NCI-H69 (cell line): ENCODE measurements at regions not wholly inside any gene's neighbourhood (a gene's known extent, or its start where the extent isn't known, plus 50 kb on each side); places are given as distances from the start of the nearest gene placed in this dataset.
A peak's percentile ranks its signal among the peaks of the same experiment; 100 is the strongest.
"Not testable (repeated sequence)": the region's sequence is repeated elsewhere in the genome, so short reads cannot be mapped to it uniquely, and the experiment has no call there.

ENCODE experiments used
- DNase-seq: peaks from one replicate; lab custom pipeline; 2025; lab: John Stamatoyannopoulos, UW

DNA sequence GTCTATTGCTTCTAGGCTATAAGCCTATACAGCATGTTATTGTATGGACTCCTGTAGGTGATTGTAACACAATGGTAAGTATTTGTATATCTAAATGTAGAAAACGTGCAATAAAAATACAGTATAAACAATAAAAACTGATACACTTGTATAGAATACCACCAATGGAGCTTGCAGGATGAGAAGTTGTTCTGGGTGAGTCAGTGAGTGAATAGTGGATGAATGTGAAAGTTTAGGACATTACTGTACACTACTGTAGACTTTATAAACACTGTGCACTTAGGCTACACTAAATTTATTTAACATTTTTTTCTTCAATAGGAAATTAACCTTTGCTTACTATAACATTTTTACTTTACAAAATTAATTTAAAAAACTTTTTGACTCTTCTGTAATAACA lies 679.2 kb upstream of the ZNF804A start:
- DNase-seq: no peak

DNA sequence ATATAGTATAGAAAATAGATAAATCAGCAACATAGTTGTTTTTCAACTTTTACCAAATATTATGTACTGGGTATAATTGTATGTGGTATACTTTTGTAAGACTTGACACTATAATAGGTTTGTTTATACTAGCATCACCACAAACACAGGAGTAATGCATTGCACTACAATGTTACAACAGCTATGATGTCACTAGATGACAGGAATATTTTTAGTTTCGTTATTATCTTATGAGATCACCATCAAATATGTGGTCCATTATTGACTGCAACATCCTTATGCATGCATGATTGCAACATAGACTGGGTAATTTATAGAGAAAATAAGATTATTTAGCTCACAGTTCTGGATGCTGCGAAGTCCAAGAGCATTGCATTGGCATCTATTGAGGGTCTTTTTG lies 678.4 kb upstream of the ZNF804A start:
- no peak for DNase-seq

DNA sequence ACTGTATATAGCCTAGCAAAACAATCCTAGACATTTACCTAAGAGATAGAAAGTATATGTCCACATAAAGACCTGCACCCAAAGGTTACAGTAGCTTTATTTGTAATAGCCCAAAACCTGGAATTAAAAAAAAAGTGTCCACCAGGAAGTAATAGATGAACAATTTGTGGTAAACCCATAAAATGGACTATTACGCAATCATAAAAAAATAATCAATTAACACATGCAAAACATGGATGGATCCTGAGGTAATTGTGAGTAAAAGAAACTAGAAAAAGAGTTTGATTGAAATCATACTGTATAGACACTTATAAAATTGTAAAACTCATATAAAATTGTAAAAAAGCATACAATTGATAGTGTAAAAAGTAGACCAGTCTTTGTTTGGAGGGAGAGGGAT lies 673.0 kb upstream of the ZNF804A start:
- DNase-seq: no peak

DNA sequence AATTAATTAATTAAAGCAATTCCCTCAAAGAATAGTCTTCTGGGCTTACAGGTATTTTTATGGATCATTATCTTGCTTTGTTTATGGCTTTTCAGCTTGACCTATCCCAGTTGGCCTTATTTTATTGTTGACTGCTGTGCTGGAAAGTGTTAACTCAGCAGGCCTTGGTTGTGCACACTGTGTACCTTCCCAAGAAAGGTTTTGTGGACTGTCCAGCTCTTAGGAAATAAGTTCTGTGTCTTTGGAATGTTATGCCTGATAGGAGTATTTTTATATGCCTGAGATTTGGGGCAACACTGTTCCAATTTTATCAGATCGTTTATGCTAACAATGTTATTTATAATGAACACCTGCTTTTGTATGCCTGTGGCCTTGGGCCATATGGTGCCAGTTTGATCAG lies 671.9 kb upstream of the ZNF804A start:
- no peak for DNase-seq

DNA sequence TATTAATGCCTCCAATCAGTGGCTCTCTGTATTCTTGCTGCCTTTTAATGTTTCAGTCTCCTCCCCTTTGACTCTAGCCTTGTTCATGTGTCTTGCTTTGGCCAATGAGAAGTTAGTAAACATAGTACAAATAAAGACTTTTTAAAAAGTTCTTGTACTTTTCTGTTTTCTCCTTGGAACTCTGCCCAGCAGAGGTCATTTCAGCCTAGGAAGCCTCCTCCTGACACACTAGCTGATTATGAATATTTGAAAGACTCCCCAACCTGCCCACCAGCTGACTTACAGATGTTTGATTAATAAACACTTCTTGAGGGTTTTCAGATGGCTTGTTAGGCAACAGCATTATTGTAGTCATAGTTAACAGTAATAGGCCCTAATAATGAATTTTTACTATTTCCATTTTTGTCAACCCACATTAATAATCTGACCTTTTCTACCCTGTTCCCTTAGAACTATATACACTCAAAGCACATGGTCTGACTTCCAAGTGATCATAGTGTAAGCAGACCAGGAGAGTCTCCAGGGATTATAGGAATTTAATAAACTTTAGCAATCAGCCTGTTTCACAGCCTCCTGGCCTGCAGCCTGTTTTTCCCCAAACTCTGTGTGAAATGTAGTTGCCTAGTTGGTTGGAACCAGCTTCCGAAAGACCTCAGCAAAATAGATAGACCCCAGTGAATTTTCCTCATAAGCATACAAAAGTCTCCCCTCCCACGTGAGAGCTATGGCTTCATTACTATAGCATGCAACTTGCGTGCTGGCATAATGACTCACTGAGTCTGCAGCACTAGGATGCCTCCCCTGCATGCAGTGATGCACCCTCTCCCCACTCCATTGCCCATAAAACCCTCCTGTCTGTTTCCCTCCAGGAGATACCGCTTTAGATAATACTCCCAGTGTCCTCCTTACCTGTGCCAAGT lies 670.7 kb upstream of the ZNF804A start:
- no peak for DNase-seq

DNA sequence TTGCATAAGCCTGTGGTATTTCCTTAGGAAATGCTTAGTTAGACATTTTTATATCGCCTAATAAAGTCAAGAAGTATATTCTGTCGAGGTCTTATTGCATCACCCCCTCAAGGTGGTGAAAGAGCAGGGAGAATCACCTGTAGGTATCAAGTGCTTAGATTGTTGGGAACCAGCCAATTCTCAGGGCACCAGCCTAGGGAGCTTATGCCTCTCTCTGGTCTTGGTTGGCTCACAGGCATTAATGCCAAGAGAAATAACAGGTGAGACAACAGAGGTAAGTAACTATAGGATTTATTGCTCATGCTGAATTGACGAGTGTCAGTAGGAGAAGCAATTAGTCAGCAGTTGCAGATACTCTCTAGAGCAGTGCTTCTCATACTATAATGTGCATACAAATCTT lies 663.3 kb upstream of the ZNF804A start:
- DNase-seq: peak; percentile 7

DNA sequence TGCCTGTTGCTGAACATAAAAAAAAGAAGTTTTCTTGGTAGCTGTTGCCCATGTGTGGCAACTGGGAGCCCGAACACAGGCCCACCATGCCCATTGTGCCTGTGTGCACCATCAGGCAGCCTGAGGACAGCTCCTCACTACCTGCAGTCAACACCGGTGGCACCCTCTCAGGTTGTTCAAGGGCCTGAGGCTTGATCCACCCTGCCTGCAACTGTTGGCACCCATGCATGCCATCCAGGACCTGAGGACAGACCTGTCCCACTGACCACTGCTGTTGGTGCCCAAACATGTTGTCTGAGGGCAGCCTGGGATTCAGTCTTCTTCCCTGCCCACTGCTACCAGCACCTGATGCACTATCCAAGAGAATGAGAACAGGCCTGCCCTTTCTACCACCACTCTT lies 661.1 kb upstream of the ZNF804A start:
- no peak for DNase-seq

DNA sequence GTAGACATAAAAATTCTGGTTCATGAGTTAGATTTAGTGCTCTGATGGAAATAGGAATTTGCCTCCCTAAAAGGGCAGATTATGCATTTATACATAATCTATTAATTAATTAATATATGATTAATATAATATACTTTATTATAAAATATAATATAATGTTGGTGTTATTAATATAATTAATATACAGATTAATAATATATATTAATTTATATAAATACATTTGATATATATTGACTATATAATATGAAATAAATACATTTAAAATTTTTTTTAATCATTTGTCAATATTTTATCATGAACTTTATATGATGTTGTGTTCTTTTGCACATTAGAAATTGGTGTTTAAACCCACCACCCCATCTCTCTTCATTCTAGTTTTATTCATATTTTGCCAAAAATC lies 652.1 kb upstream of the ZNF804A start:
- no peak for DNase-seq

DNA sequence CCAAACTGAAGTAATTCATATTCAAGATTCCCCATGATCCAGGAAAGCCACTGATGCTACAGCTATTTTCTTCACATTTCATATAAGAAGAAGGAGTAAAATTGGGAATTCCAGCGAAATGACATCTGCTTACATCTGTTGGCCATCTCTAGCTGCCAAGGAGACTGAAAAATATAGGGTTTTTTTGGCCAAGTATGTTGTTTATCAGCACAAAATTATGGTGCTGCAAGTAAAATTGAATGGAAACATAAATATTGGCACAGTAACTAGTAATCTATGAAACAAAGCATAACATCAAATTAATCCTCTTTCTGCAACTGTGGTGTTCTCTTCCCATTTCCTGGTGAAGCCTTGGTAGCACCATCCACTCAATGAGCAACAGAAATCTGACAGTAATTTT lies 649.5 kb upstream of the ZNF804A start:
- peak; percentile 57 for DNase-seq

DNA sequence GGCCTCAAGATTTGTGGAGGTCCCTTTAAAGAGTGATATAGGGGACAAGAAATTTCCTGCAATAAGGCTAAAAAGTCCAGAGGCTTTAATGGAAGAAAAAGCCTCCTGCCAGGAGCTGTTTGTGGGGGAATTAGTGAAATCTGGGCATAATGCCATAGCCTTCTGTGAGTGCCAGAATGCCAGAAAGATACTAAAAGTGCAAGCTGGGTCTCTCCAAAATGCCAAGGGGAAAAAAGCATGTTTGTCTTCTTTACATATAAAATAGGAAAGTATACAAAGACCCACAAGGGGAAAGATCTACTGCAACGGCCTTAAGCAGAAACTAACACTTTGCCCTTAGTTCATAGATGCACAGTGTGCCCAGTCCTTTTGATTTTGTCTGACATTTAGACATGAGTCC lies 647.7 kb upstream of the ZNF804A start:
- DNase-seq: peak; percentile 79

DNA sequence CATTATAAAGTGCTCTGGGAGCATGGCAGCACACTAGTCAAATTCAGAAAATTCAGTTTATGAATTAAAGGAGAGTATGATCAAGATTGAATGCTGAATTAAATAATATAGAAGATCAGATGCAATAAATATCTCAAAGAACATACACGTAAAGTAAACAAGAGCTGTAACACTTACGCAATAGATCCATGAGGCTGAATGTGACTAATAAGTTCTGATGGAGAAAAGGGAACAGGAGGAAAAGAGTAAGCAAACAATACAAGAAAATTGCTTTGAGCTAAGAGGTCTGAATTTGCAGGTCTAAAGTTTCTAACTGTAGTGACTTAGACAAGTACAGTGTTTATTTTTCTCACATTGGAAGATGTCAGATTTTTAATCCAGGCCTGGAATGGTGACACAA lies 646.7 kb upstream of the ZNF804A start:
- DNase-seq: no peak

DNA sequence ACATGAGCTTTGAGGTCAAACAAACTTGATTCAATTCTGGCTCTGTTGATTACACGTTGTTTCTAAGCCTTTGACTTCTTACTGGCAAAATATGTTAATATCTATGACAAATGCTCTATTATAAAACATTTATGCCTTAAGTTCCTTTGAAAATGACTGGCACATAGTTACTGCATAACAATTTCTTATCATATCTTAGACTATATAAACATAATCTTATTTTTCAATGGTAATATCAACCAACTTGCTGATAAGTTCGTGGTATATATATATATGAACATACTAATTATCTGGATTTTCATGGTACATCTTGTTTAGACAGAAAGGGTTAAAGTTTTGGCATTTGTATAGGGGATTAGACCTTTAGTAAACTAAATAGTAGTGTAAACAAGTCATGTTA lies 645.6 kb upstream of the ZNF804A start:
- DNase-seq: no peak

DNA sequence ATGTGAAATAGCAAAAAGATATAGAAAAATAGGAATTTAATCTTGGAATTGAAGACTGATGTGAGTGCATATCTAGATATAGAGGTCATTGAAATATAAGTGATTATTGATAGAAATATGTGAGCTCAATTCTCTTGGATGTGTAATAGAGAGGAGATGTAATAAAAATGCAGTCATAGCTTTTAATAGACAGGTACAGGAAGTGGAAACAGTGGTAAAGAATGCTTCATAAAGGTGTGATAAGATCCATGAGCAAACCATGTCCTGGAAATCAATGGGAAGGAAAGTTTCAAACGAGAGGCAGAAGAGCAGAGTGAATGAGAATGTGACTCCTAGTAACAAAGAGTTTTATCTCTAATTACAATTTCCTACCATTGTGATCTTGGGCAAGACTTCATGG lies 634.7 kb upstream of the ZNF804A start:
- DNase-seq: no peak

DNA sequence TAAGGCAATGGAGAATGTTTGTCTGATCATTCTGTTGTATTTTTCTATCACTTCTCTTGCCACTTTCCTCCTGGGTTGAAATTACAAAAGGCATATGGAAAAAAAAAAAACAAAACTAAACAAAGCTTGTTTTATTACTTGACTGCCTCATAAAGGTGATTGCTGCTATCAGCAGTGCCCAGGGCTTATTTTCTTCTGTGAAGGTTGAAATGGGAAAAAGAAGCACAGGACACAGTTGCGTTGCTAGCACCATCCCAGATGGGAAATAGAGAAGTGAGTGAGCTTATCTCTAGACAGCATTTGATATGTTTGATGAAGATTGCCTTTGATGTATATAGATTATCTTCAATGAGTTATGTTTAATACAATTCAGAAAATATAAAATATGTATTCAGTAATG lies 633.8 kb upstream of the ZNF804A start:
- no peak for DNase-seq

DNA sequence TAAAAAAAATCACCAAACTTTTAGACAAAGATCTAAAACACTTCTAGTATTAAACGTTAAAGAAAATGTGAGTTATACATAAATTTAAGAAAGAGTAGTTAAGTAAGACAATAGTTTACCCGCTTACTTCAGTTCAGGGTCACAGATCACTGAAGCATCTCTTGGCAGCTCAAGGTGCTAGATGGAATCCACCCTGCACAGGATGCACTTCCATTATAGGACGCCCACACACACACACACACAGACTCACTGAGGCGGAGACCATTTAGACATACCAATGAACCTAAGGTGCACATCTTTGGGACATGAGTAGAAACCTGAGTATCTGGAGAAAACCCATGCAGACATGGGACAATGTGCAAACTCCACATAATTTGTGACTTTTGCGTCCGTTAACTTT lies 630.6 kb upstream of the ZNF804A start:
- DNase-seq: no peak

DNA sequence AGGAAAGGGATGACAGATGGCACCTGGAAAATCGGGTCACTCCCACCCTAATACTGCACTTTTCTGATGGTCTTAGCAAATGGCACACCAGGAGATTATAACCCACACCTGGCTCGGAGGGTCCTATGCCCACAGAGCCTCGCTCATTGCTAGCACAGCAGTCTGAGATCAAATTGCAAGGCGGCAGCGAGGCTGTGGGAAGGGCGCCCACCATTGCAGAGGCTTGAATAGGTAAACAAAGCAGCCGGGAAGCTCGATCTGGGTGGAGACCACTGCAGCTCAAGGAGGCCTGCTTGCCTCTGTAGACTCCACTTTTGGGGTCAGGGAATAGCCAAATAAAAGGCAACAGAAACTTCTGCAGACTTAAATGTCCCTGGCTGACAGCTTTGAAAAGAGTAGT lies 622.7 kb upstream of the ZNF804A start:
- not testable (repeated sequence) for DNase-seq

DNA sequence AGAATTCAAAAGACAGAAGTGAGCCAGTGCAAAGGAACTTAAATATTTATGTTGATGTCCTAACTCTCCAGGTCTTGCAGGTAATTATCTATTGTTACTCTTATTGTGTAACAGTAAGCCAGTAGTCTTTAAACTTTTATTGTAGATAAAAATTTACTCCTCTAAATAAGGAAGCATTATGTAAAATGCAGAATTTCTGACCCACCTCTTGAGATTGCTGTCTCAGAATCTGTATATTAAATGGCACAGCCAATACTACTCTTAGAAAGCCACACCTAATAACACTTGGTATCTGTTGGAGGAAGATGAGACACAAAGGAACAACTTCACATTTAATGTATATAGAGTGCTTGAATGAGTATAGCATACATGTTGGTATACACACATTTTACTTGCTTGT lies 613.5 kb upstream of the ZNF804A start:
- DNase-seq: no peak

DNA sequence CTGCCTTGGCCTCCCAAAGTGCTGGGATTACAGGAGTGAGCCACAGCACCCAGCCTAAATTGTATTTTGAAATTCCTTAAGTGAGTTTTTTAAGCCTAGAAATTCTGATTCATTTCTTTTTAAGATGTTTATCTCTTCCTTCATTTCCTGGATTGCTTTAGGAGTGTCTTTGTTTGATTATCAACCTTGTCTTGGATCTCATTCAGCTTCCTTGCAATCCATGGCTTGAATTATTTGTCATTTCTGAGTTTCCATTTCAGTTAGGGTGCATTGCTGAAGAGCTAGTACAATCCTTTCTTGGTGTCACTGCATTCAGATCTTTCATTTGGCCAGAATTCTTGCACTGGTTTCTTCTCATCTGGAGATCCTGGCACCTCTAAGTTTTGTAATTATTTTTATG lies 606.4 kb upstream of the ZNF804A start:
- no peak for DNase-seq

DNA sequence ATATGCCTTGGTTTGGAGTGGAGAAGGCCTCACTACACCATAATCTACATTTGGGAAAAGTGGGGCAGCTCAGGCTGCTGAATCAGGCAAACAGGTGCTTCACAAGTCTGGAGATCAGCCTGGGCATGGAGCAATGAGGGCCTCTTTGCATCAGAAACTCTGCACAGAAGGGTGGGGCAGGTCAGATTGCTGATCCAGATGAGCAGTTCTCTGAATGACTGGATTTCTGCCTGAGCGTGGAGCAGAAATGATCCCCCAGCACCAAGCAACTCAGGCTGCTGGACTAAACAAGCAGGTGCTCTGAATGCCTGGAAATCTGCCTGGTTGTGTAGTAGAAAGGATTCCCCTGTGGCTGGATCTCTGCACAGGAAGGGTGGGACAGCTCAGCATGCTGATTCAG lies 605.3 kb upstream of the ZNF804A start:
- no peak for DNase-seq

DNA sequence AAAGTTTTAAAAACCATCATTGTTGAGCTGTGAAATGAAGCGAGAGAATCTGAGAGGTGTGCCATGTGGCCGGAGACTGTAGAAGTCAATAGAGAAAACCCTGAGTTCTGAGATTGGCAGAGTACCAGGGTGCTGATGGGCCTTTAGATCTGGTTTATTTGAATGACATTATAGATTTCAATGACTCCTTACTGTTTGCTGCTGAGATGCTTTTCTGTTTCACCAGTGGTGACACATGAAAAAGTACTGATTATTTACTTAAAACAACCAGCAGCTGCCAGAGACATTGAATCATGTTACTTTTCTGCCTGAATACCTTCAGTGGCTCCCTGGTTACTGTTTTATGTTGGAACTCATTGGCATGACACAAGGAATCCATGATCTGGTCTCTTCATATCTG lies 602.7 kb upstream of the ZNF804A start:
- DNase-seq: peak; percentile 74

DNA sequence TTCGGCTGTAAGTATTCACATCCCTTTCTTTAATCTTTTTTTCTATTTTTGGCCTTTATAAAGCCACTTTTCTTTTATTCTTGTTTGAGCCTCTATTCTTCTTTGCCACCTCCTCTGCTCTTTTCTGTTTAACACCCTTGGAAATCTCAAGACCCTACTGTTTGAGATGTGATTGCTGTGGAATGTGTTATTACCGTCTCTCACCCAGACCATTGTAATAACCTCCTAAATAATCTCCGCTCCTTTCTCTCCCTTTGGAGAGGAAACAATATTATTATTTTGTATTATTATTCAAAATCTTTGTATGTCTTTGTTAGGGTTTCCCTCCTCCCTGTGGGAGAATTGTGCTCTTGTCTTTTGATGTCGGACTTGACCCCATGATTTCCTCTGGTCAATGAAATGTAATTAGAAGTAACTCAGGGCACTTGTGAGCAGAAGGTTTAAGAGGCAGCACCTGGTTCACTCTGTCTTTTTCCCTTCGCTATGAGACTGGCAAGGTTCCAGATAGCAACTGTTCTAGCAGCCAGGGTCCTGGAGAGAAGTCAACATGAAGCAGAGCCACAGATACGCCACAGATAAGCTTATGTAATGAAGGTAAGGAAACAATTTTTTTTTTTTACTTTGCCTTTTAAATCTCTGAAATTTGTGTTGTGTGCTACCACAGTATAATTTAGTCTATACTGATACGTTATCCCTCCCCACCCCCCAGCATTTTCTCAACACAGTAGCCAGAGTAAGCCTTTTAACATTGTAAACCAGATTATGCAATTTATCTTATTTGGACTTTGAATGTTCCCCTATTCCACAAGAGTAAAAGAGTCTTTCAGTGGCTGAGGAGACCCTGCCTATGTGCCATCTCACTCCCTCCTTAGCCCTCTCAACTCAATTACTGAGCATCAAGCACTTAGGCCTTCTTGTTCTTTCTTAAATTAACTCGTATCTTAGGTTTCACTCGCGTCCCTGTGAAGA lies 601.2 kb upstream of the ZNF804A start:
- DNase-seq: peak; percentile 90

DNA sequence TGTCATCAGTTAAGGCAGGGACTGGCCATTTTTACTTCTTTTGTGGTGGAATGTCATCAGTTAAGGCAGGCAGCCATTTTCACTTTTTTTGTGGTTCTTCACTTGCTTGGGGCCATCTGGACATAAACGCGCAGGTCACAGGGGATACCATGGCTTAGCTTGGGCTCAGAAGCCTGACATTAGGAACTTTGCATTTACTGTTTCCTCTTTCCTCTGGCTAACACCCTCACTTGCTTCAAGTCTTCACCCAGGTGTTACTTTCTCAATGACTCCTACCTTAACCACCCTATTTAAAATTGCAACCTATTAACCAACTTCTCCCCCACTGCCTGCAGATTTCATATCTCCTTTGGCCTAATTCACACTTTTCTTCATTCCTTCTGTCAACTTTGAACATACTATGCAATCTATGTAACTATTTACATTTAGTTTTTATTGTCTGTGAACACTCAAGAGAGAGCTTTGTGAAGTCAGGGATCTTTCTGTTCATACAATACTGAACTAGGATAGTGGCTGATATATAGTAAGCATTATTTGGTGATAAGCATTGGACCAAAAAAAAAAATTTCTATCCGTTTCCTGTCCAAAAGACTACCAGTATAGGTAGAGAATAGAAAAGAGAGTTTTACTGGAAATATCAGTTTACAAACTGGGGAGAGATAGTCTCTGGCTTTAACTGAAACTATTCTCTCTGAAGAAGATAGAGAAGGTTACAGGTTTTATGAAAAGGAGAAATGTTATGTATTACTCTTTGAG lies 600.1 kb upstream of the ZNF804A start:
- DNase-seq: no peak
